ENCODE measurements at regions not wholly inside any gene's neighbourhood (a gene's known extent, or its start where the extent isn't known, plus 50 kb on each side); places are given as distances from the start of the nearest gene placed in this dataset.

- TF ChIP-seq CHD4 (IDR thresholded peaks at IDR 0.05) (no peak), YY1 (IDR thresholded peaks at IDR 0.05; ENCODE audit: low read depth, low read length) (no peak), POLR2A (IDR thresholded peaks at IDR 0.05; ENCODE audit: low read depth, low read length) (no peak)
- TF ChIP-seq, protein P1, sequence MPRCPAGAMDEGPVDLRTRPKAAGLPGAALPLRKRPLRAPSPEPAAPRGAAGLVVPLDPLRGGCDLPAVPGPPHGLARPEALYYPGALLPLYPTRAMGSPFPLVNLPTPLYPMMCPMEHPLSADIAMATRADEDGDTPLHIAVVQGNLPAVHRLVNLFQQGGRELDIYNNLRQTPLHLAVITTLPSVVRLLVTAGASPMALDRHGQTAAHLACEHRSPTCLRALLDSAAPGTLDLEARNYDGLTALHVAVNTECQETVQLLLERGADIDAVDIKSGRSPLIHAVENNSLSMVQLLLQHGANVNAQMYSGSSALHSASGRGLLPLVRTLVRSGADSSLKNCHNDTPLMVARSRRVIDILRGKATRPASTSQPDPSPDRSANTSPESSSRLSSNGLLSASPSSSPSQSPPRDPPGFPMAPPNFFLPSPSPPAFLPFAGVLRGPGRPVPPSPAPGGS (IDR thresholded peaks at IDR 0.05; ENCODE audit: borderline replicate concordance, insufficient read depth, low read depth, low read length, poor library complexity, severe bottlenecking): no peak
- TF ChIP-seq, protein P2, sequence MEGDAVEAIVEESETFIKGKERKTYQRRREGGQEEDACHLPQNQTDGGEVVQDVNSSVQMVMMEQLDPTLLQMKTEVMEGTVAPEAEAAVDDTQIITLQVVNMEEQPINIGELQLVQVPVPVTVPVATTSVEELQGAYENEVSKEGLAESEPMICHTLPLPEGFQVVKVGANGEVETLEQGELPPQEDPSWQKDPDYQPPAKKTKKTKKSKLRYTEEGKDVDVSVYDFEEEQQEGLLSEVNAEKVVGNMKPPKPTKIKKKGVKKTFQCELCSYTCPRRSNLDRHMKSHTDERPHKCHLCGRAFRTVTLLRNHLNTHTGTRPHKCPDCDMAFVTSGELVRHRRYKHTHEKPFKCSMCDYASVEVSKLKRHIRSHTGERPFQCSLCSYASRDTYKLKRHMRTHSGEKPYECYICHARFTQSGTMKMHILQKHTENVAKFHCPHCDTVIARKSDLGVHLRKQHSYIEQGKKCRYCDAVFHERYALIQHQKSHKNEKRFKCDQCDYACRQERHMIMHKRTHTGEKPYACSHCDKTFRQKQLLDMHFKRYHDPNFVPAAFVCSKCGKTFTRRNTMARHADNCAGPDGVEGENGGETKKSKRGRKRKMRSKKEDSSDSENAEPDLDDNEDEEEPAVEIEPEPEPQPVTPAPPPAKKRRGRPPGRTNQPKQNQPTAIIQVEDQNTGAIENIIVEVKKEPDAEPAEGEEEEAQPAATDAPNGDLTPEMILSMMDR (IDR thresholded peaks at IDR 0.05 in 2 of 3, conservative IDR thresholded peaks at IDR 0.05 in 1 of 3; ENCODE audit: control insufficient read depth in 2 of 3, extremely low read depth in 1 of 3, insufficient read depth in 1 of 3, low read depth in 3 of 3, low read length in 3 of 3): no peak
These were observed 756.4 kb upstream of the IGFBP7 start for GRCh38 chr4:57866468-57867171.

All from GM12878 (cell line).